Epidermal melanocyte (primary cell): ENCODE measurements at regions not wholly inside any gene's neighbourhood (a gene's known extent, or its start where the extent isn't known, plus 50 kb on each side); places are given as distances from the start of the nearest gene placed in this dataset.

Source experiments
- DNase-seq: peaks from one replicate; pipeline ENCODE4 v3.0.0; 2011; ENCODE audit warnings: low spot score; ENCODE audit not compliant: insufficient read length

GRCh38 chr2:5751873-5752482 lies 59.8 kb downstream of the SOX11 start:
- DNase-seq: no peak

- no peak for DNase-seq
These were observed 64.1 kb downstream of the SOX11 start for GRCh38 chr2:5756272-5756671.

- DNase-seq: no peak
These were observed 66.2 kb downstream of the SOX11 start for GRCh38 chr2:5758346-5758745.

GRCh38 chr2:5759949-5760348 lies 67.8 kb downstream of the SOX11 start:
- DNase-seq: no peak

- DNase-seq: no peak
These were observed 71.3 kb downstream of the SOX11 start for GRCh38 chr2:5763531-5763930.

GRCh38 chr2:5764041-5764440 lies 71.9 kb downstream of the SOX11 start:
- no peak for DNase-seq

GRCh38 chr2:5766056-5766455 lies 73.9 kb downstream of the SOX11 start:
- no peak for DNase-seq

GRCh38 chr2:5766561-5766960 lies 74.4 kb downstream of the SOX11 start:
- DNase-seq: no peak

DNA sequence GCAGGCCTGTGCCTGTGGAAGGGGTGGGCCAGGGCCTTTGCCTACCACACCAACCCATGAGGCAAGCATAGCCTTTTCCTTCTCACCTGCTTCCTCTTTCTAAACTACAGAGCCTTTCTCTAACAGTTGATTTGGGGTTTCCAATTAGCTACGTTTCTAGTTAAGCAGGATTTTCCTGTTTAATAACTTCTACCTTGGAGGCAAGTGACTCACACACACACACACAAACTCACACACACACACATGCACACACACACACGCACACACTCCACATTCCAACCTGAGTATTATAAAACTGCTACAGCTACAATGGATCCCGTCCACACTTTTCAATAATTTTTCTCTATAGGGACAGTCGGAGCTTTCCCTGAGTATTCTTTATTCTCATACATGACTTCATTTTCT lies 84.9 kb downstream of the SOX11 start:
- no peak for DNase-seq

GRCh38 chr2:5781679-5782078 lies 89.5 kb downstream of the SOX11 start:
- no peak for DNase-seq

GRCh38 chr2:5782103-5782502 lies 89.9 kb downstream of the SOX11 start:
- DNase-seq: no peak

- no peak for DNase-seq
These were observed 96.3 kb downstream of the SOX11 start for GRCh38 chr2:5788447-5788846.

DNA sequence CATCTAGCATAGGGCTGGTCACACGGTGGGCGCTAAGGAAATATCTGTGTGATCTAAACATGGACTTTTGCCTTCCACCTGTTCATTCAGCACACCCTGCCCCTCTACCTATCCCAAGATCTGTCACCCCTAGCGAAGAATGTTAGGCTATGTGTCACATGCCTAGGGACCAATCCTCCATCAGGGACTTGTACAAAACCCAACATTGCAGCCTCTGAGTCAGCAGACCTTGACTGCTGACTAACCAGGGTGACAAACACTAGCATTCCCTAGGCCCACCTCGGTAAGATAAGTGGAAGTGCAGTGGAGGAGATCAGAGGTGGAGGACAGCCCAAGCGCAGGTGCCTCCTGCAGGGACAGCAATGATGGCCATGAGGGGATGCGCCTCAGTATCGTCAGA lies 99.2 kb downstream of the SOX11 start:
- DNase-seq: no peak

DNA sequence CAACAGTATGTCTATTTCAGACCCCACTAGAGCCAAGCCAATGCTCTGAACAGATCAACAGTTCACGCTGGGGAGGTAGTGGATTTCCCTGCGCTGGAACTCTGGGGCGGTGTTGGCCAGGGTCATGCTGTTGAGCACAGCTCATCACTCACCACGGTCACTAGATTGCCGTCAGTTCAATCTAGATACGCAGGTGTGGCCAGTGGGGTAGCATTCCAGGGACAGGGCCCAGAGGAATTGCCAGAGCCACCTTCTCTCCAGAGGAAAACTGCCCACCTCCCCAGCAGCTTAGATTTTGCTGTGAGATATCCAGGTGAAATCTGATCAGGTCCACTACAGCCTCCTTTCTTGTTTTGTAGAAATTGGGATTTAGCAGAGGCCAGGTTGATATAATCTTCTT lies 101.8 kb downstream of the SOX11 start:
- no peak for DNase-seq

DNA sequence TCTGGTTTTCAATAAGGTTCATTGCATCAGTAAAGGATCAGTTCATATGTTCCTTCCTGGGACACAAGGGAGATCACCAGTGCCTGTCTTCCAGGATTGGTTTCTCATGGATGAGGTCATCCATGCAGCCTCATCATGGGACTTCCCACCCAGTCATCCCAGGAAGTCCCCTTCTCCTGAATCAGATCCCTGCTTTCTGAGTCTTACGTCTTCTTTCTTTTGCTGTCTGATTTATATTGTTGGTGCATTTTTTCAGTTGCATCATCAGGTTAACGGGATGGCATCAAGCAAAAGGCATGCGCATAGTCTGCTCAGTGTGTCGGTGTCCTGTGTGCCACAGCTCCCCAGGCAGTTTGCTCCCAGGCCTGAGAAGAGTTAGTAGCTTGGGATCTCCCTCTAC lies 105.9 kb downstream of the SOX11 start:
- no peak for DNase-seq

- no peak for DNase-seq
These were observed 107.2 kb downstream of the SOX11 start for GRCh38 chr2:5799348-5799747.

GRCh38 chr2:5803547-5803946 lies 111.4 kb downstream of the SOX11 start:
- no peak for DNase-seq

- no peak for DNase-seq
These were observed 126.9 kb downstream of the SOX11 start for GRCh38 chr2:5818961-5819600.

GRCh38 chr2:5824126-5824525 lies 131.9 kb downstream of the SOX11 start:
- no peak for DNase-seq

- no peak for DNase-seq
These were observed 133.5 kb downstream of the SOX11 start for GRCh38 chr2:5825686-5826085.

DNA sequence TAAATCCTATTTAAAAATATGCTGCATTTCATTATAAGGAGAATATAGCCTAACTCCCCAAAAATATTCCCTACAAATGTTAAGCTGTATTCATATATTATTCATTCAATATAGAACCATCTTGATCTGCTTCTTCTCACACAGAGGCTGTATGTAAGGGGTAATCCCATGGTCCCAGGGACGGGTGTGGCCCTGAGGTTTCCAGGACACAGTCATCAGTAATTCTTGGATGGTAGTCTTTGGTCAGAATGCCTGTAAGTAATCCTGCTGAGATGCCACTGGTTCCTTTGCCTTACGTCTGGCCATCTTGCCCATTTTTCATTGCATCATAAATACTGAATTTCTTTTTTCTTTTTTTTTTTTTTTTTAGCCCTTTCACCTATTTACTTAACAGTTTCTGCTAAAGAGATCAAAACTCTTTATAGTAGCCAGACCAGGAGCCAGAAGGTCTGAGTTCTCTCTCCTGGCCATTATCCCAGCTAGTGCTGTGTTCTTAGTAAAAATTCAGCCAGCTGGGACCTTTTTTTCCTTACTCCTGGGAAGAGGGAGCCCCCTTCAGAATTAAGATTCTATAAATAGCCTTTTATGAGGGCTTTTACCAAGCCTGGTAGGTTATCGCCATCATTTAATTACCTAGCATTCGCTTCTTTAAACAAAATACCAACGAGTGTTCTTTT lies 134.9 kb downstream of the SOX11 start:
- no peak for DNase-seq

GRCh38 chr2:5834501-5834900 lies 142.3 kb downstream of the SOX11 start:
- no peak for DNase-seq

DNA sequence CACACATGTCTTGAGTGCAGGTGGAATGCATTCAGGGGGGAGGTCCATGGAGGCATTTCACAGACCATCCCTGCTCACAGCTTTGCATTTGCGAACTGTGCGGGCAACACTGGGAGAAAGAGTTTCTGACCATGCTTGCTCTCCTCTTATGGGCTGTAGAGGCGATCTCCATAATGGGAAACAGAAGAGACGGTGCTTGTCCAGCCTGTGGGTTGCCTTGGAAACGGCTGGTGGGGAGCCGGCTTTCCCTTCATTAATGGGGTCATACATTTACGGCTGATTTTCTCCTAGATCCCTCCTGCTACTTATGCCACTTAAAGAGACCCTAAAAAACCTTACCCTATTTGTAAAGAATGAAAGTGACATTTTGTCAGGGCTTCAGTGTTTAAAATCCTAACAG lies 147.4 kb downstream of the SOX11 start:
- no peak for DNase-seq
